Posterior vena cava (tissue), 2 donors: ENCODE measurements at regions not wholly inside any gene's neighbourhood (a gene's known extent, or its start where the extent isn't known, plus 50 kb on each side); places are given as distances from the start of the nearest gene placed in this dataset.
"Not testable (repeated sequence)": the region's sequence is repeated elsewhere in the genome, so short reads cannot be mapped to it uniquely, and the experiment has no call there.

Experiments
- DNase-seq: peaks from one replicate; pipeline ENCODE4 v3.0.0-alpha.2; 2020; ENCODE audit warnings: low spot score
- intact Hi-C, 2 donors: fragments of 100-400 bp; cut with DNase I; formaldehyde crosslinking; loops; one replicate each; pipeline versions ENCODE4 v1.14.1 to v1.14.2; 2022 to 2023
- donor health status: DM: yes; HTN: yes; CAD: no.
- donor health status: DM: yes; HTN: yes; CAD: no.

GRCh38 chr2:16208241-16208797, 268.0 kb downstream of the MYCN start:
- intact Hi-C loops: loop anchor here in 1 of 2 donors (2.0 to 10.0 kb wide), 2 partner anchors 44 to 224 kb away; no protein-coding TSS in a partner anchor
- no peak for DNase-seq

DNA sequence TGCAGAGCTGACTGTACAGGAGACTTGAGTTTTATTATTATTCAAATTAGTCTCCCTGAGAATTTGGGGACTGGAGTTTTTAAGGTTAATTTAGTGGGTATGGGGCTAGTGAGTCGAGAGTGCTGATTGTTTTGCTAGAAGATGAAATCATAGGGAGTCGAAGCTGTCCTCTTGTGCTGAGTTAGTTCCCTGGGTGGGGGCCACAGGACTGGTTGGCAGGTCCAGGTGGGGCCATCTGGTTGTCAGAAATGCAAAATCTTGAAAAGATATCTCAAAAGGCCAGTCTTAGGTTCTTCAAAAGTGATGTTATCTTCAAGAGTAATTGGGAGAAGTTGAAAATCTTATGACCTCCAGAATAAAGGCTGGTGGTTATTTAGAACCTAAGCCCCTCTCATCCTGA, 267.3 kb downstream of the MYCN start:
- no peak for DNase-seq
- intact Hi-C loops: loop anchor here in 1 of 2 donors (2.0 to 10.0 kb wide), 2 partner anchors 45 to 223 kb away; no protein-coding TSS in a partner anchor

GRCh38 chr2:16207151-16207550, 266.8 kb downstream of the MYCN start:
- DNase-seq: no peak
- intact Hi-C loops: loop anchor here in 1 of 2 donors (10.0 kb wide), 1 partner anchor 222 kb away; no protein-coding TSS in a partner anchor

DNA sequence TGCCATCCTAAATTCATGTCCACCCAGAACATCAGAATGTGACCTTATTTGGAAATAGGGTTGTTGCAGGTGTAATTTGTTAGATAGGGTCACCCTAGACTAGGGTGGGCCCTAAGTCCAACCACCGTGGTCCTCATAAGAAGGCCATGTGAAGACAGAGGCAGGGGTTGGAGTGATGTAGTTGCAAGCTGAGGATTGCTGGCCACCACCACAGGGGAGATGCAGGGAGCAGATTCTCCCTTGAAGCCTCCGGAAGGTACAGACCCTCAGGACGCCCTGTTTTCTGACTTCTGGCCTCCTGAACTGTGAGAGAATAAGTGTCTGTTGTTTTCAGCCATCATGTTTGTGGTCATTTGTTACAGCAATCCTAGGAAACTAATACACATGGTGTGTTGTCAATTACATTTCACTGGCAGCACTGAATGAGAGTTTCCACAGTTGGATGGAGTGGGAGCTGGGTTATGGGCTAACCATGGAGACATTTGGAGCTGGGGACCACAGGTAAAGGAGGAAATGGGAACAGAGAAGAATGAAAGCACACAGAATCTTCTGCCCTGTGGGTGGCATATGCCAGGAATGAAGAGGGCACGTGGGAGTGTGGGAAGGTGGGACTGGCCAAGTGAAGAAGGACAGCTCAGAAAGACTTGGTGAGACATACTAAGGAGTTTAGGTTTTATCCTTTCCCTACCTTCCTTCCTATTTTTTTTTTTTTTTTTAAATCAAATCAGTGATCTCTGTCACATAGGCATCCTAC, 266.0 kb downstream of the MYCN start:
- no peak for DNase-seq
- intact Hi-C loops: loop anchor here in 1 of 2 donors (10.0 kb wide), 1 partner anchor 222 kb away; no protein-coding TSS in a partner anchor

DNA sequence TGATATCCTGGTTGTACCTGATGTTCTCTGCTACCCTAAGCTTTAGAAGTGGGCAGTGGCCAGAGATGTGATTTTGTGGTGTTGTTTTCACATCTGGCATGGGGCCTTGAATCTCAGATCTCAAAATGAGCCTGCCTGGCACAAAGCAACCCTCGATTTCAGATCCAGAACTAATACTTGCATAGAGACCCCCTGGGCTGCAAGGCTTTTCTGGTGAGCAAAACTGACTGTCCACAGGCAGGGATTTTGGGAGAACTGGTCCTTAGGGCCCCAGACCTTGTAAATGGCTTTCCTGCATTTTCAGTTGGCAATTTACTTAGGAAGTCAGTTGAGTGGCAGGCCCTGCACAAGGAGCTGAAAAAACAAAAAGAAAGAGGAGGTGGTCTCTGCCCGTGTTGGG, 265.3 kb downstream of the MYCN start:
- intact Hi-C loops: loop anchor here in 1 of 2 donors (10.0 kb wide), 1 partner anchor 221 kb away; no protein-coding TSS in a partner anchor
- no peak for DNase-seq

GRCh38 chr2:16204886-16205620, 264.7 kb downstream of the MYCN start:
- intact Hi-C loops: loop anchor here in 1 of 2 donors (10.0 kb wide), 1 partner anchor 220 kb away; no protein-coding TSS in a partner anchor
- DNase-seq: no peak

DNA sequence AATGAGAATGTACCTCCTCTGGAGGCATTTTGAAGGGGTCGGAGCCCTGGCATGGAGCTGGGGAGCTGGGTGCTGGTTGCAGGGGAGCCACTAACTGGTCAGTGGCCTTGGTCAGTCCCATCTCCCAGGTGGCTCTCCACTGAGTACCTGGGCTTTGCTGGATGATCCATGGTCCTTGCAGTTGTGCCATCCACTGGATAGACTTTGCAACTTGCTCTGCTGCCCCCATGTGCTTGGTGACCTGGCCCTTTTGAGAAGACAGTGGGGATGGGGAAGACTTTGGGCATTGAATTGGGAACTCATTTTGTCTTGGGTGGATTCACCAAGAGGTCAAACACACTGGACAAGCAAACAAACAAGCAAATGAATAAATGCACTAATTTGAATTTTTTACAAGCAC, 263.9 kb downstream of the MYCN start:
- DNase-seq: no peak
- intact Hi-C loops: loop anchor here in 1 of 2 donors (10.0 kb wide), 1 partner anchor 219 kb away; no protein-coding TSS in a partner anchor

DNA sequence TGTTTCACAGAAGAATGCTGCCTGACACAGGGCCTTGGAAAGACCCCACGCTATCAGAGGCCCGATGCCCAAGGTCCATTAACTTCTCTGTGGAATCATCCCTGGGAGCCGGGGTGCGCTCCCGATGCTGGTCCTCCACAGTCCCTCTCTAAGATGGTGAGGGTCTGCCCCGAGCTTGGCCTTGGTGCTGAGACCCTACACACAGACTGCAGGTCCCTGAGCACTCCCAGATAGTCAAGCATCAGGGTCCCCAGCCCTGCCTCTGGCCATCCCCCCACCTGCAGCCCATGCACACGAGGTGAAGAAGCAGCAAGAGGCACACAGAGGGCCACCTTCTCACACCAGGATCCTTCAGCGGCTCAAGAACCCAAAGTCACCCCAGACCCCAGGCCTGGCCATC, 263.3 kb downstream of the MYCN start:
- no peak for DNase-seq
- intact Hi-C loops: loop anchor here in 1 of 2 donors (10.0 kb wide), 1 partner anchor 219 kb away; no protein-coding TSS in a partner anchor

- no peak for DNase-seq
- intact Hi-C loops: loop anchor here in 1 of 2 donors (10.0 kb wide), 1 partner anchor 218 kb away; no protein-coding TSS in a partner anchor
Observed at GRCh38 chr2:16203069-16203468, 262.7 kb downstream of the MYCN start.

- DNase-seq: no peak
- intact Hi-C loops: loop anchor here in 1 of 2 donors (10.0 kb wide), 1 partner anchor 218 kb away; no protein-coding TSS in a partner anchor
Observed at GRCh38 chr2:16202266-16203020, 262.1 kb downstream of the MYCN start.

GRCh38 chr2:16201848-16202247, 261.5 kb downstream of the MYCN start:
- intact Hi-C loops: loop anchor here in 1 of 2 donors (10.0 kb wide), 1 partner anchor 217 kb away; no protein-coding TSS in a partner anchor

GRCh38 chr2:16200554-16201193, 260.3 kb downstream of the MYCN start:
- no peak for DNase-seq
- intact Hi-C loops: loop anchor here in 1 of 2 donors (10.0 kb wide), 1 partner anchor 216 kb away; no protein-coding TSS in a partner anchor

More at GRCh38 chr2:16201848-16202247, 261.5 kb downstream of the MYCN start:
- DNase-seq: no peak

DNA sequence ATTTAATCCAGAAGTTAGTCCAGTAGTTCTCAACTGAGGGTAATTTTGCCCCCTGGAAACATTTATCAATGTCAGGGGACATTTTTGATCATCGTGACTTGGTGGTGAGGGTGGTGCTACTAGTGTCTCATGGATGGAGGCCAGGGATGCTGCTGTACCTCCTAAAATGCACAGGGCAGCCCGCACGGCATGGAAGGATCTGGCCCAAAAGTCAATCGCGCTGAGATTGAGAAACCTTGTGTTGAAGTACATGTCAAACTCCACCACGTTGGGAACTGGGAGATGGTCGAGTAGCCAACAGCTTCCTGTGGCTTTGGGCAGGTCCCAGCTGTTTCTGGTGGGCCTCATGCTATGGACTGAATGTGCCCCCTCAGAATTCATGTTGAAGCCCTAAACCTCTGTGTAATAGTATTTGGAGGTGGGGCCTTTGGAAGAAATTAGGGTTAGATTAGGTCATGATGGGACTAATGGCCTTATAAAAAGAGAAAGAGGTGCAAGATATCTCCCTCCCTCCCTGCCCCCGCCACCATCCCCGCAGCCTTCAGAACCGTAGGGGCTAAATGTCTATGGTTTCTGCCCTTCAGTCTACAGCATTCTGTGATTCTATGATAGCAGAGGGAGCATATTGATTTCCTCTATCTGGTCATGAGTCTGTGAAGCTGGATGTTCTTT, 259.7 kb downstream of the MYCN start:
- intact Hi-C loops: loop anchor here in 1 of 2 donors (5.0 to 10.0 kb wide), 2 partner anchors 215 to 962 kb away; no protein-coding TSS in a partner anchor
- no peak for DNase-seq

DNA sequence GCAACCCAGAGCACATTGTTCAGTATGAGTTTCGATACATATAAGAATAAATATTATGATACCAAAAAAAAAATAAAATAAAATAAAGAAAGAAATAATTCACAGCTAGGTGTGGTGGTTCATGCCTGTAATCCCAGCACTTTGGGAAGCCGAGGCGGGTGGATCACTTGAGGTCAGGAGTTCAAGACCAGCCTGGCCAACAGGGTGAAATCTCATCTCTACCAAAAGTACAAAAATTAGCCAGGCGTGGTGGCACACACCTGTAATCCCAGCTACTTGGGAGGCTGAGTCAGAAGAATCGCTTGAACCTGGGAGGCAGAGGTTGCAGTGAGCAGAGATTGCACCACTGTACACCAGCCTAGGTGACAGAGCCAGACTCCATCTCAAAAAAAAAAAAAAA, 258.9 kb downstream of the MYCN start:
- DNase-seq: not testable (repeated sequence)
- intact Hi-C loops: loop anchor here in 1 of 2 donors (5.0 kb wide), 1 partner anchor 963 kb away; no protein-coding TSS in a partner anchor

DNA sequence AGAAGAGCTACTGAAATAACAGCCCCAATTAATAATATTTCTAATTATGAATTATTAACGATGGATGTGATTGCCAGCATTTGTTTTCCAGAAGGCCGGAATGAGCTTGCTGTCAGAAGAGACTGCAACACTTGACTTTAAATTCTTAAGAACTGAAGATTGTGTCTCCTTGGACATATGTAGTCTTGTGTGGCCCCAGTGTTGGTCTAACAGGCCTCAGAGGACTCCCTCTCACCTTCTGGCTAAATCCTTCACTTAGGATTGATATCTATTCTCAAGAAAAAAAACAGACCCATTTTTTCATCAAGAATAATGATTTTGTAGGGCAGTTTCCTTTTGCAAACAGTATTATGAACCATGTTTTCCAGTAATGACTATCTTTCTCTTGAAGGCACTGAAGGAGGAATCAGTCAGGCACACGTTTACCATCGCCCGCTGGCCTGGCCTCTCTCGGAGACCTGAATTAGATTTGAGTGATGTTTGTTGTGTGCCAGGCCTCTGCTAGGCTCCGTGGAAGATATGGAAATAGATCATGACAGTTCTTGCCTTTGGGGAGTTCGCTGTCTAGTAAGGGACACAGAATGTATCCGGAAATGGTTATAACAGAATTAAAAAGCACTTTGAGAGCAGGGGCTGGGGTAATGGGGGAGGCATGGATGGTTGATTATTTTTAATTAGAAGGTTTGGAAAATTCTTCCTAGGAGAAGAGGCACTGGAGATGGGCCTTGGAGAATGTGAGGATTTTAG, 258.0 kb downstream of the MYCN start:
- no peak for DNase-seq
- intact Hi-C loops: loop anchor here in 1 of 2 donors (5.0 kb wide), 1 partner anchor 964 kb away; no protein-coding TSS in a partner anchor

GRCh38 chr2:16197504-16198147, 257.3 kb downstream of the MYCN start:
- DNase-seq: no peak
- intact Hi-C loops: loop anchor here in 1 of 2 donors (5.0 kb wide), 1 partner anchor 965 kb away; no protein-coding TSS in a partner anchor
